Panc1 (cell line): ENCODE measurements at regions not wholly inside any gene's neighbourhood (a gene's known extent, or its start where the extent isn't known, plus 50 kb on each side); places are given as distances from the start of the nearest gene placed in this dataset.

Source experiments
- ATAC-seq: fragments of 200-7000 bp; cut with Tn5 transposase; 2 replicates; pipeline ENCODE4 v1.9.1; 2020; ENCODE audit warnings: mild to moderate bottlenecking, moderate library complexity
- BruUV-seq: library from RNA; stranded (reverse); fragments of 400-500 nt; replicated peaks from 2 replicates; lab custom pipeline; 2021; lab: Mats Ljungman, UMichigan
- CTCF ChIA-PET: fragments of 300-600 bp; sonication (Branson Sonifier 250); formaldehyde crosslinking; loops from one replicate; lab custom pipeline; 2022; ENCODE audit warnings: antibody characterized with exemption; lab: Charles Lee
- POLR2A ChIA-PET: fragments of 300-600 bp; sonication (Branson Sonifier 250); formaldehyde crosslinking; loops from one replicate; lab custom pipeline; 2022; ENCODE audit warnings: antibody characterized with exemption; lab: Charles Lee
- DNase-seq: peaks from one replicate; pipeline ENCODE4 v3.0.0-alpha.2; 2010; ENCODE audit warnings: low read depth, low spot score
- H3K27ac ChIP-seq: 2 replicates; pipeline ENCODE4 v1.5.1; 2011; ENCODE audit warnings: mild to moderate bottlenecking, low read length, inconsistent platforms
- H3K27me3 ChIP-seq: fragments of 200-500 bp; sonication (Bioruptor generic); 2 replicates; pipeline ENCODE4 v1.6.0; 2014; ENCODE audit warnings: low read length, inconsistent platforms; ENCODE audit not compliant: control insufficient read depth, insufficient read depth
- H3K36me3 ChIP-seq: fragments of 200-500 bp; sonication (Bioruptor generic); 2 replicates; pipeline ENCODE4 v1.5.1; 2014; ENCODE audit warnings: inconsistent platforms, mild to moderate bottlenecking, low read length, moderate library complexity; ENCODE audit not compliant: control insufficient read depth, insufficient read depth
- H3K4me1 ChIP-seq: 2 replicates; pipeline ENCODE4 v1.5.1; 2011; ENCODE audit warnings: inconsistent platforms, mild to moderate bottlenecking, low read length, moderate library complexity; ENCODE audit not compliant: control insufficient read depth, insufficient read depth
- H3K4me3 ChIP-seq, 2 experiments: 2 replicates each; pipeline ENCODE4 v1.5.1; 2011 to 2012; ENCODE audit warnings: low read depth in 2 of 2, low read length in 2 of 2, mild to moderate bottlenecking in 2 of 2, inconsistent platforms in 1 of 2, moderate library complexity in 1 of 2
- H3K9me3 ChIP-seq: fragments of 200-500 bp; sonication (Bioruptor generic); 2 replicates; pipeline ENCODE4 v1.5.1; 2014; ENCODE audit warnings: low read depth, mild to moderate bottlenecking, inconsistent platforms, low read length, moderate library complexity; ENCODE audit not compliant: control insufficient read depth, insufficient read depth
- CTCF ChIP-seq: fragments of 450-650 bp; IDR thresholded peaks from 2 replicates; pipeline ENCODE4 v1.5.1; 2017; ENCODE audit warnings: mild to moderate bottlenecking
- SIN3A ChIP-seq: IDR thresholded peaks from 2 replicates; pipeline ENCODE4 v1.6.1; 2012; ENCODE audit warnings: low read depth, mild to moderate bottlenecking, low read length, moderate library complexity, borderline replicate concordance; ENCODE audit not compliant: insufficient read depth
- in situ Hi-C: cut with HindIII; loops from 2 replicates; pipeline ENCODE4 v1.10.0; 2016; ENCODE audit warnings: low sequenced_read_pairs, low pct_unique_long_range_greater_than_20kb
- intact Hi-C: fragments of 100-400 bp; cut with micrococcal nuclease; formaldehyde crosslinking; loops from one replicate; pipeline ENCODE4 v1.10.0; 2022; ENCODE audit not compliant: unreplicated experiment
- TF ChIP-seq, protein P1 (sequence below), 2 experiments: IDR thresholded peaks; 2 replicates each; pipeline ENCODE4 v1.6.1; 2011 to 2012; ENCODE audit warnings: low read depth in 2 of 2, control low read depth in 1 of 2, low read length in 1 of 2, mild to moderate bottlenecking in 1 of 2, moderate library complexity in 1 of 2; ENCODE audit not compliant: insufficient read depth in 1 of 2

GRCh38 chr4:131248314-131248713 lies 1900.8 kb upstream of the PCDH10 start:
- no peak overlapping the region for H3K27ac ChIP-seq
- no peaks in the 10 kb centered on the region for H3K27me3 ChIP-seq
- in situ Hi-C loops: no loop called here
- POLR2A ChIA-PET: no interaction called here
- no TSS peak for BruUV-seq
- no peak for ATAC-seq
- no peaks in the 10 kb centered on the region for H3K4me1 ChIP-seq
- no peaks in the 10 kb centered on the region for H3K9me3 ChIP-seq
- intact Hi-C loops: no loop called here
- TF ChIP-seq, protein P1, sequence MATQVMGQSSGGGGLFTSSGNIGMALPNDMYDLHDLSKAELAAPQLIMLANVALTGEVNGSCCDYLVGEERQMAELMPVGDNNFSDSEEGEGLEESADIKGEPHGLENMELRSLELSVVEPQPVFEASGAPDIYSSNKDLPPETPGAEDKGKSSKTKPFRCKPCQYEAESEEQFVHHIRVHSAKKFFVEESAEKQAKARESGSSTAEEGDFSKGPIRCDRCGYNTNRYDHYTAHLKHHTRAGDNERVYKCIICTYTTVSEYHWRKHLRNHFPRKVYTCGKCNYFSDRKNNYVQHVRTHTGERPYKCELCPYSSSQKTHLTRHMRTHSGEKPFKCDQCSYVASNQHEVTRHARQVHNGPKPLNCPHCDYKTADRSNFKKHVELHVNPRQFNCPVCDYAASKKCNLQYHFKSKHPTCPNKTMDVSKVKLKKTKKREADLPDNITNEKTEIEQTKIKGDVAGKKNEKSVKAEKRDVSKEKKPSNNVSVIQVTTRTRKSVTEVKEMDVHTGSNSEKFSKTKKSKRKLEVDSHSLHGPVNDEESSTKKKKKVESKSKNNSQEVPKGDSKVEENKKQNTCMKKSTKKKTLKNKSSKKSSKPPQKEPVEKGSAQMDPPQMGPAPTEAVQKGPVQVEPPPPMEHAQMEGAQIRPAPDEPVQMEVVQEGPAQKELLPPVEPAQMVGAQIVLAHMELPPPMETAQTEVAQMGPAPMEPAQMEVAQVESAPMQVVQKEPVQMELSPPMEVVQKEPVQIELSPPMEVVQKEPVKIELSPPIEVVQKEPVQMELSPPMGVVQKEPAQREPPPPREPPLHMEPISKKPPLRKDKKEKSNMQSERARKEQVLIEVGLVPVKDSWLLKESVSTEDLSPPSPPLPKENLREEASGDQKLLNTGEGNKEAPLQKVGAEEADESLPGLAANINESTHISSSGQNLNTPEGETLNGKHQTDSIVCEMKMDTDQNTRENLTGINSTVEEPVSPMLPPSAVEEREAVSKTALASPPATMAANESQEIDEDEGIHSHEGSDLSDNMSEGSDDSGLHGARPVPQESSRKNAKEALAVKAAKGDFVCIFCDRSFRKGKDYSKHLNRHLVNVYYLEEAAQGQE (IDR thresholded peaks at IDR 0.05; ENCODE audit: insufficient read depth in 1 of 2, low read depth in 2 of 2, low read length in 1 of 2): no peak
- TF ChIP-seq CTCF: no peak
- CTCF ChIA-PET: no interaction called here
- no peaks in the 10 kb centered on the region for H3K36me3 ChIP-seq
- DNase-seq: no peak
- H3K4me3 ChIP-seq: no peak overlapping the region

DNA sequence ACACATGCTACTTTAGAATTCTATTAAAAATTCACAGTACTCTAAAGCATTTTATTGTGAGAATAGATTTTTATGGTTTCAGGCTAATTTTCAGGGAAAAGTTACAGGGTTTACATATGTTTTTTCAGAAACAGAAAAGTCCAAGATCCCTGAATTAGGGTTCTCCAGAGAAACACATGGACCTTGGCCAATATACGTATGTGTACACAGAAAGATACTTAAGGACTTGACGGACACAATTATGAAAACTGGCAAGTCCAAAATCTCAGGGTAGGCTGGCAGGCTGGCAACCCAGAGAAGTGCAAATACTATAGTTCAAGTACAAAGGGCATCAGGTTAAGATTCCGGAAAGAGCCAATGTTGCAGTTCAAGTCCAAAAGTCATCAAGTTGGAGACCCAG lies 1897.8 kb upstream of the PCDH10 start:
- Histone ChIP-seq H3K27ac (no peak overlapping the region), H3K4me3 (no peak overlapping the region), H3K9me3 (no peaks in the 10 kb centered on the region), H3K36me3 (no peaks in the 10 kb centered on the region), H3K27me3 (no peaks in the 10 kb centered on the region), H3K4me1 (no peaks in the 10 kb centered on the region)
- in situ Hi-C loops: no loop called here
- intact Hi-C loops: no loop called here
- TF ChIP-seq, protein P1 (IDR thresholded peaks at IDR 0.05; ENCODE audit: insufficient read depth in 1 of 2, low read depth in 2 of 2, low read length in 1 of 2): no peak
- no peak for TF ChIP-seq SIN3A
- no peak for TF ChIP-seq CTCF
- ChIA-PET POLR2A (no interaction called here), CTCF (no interaction called here)
- no peak for ATAC-seq
- BruUV-seq: no TSS peak
- no peak for DNase-seq
